Trophoblast cell (in vitro differentiated cells and primary cell): ENCODE measurements at regions not wholly inside any gene's neighbourhood (a gene's known extent, or its start where the extent isn't known, plus 50 kb on each side); places are given as distances from the start of the nearest gene placed in this dataset.
"Not testable (repeated sequence)": the region's sequence is repeated elsewhere in the genome, so short reads cannot be mapped to it uniquely, and the experiment has no call there.

Experiments
- DNase-seq, 2 donors: peaks; one replicate each; pipeline ENCODE4 v3.0.0-alpha.2; 2016
- H2AFZ ChIP-seq: 2 replicates; pipeline ENCODE4 v1.6.1; 2013; ENCODE audit warnings: low read length, moderate library complexity, mild to moderate bottlenecking; ENCODE audit not compliant: insufficient read depth, poor library complexity
- H2AK5ac ChIP-seq: 2 replicates; pipeline ENCODE4 v1.6.1; 2013; ENCODE audit warnings: mild to moderate bottlenecking, low read length
- H2BK120ac ChIP-seq: 2 replicates; pipeline ENCODE4 v1.6.1; 2013; ENCODE audit warnings: low read length, mild to moderate bottlenecking, moderate library complexity; ENCODE audit not compliant: insufficient read depth, poor library complexity
- H2BK12ac ChIP-seq: 2 replicates; pipeline ENCODE4 v1.6.1; 2013; ENCODE audit warnings: mild to moderate bottlenecking, low read length, moderate library complexity
- H2BK5ac ChIP-seq: 2 replicates; pipeline ENCODE4 v1.6.1; 2013; ENCODE audit warnings: low read length, low read depth, moderate library complexity, mild to moderate bottlenecking; ENCODE audit not compliant: poor library complexity
- H3K14ac ChIP-seq: 2 replicates; pipeline ENCODE4 v1.6.1; 2013; ENCODE audit warnings: mild to moderate bottlenecking, low read length
- H3K18ac ChIP-seq: 2 replicates; pipeline ENCODE4 v1.6.1; 2013; ENCODE audit warnings: mild to moderate bottlenecking, low read length
- H3K23ac ChIP-seq: 2 replicates; pipeline ENCODE4 v1.6.1; 2013; ENCODE audit warnings: low read length
- H3K27ac ChIP-seq: 2 replicates; pipeline ENCODE4 v1.5.1; 2013; ENCODE audit warnings: low read depth, mild to moderate bottlenecking, inconsistent platforms, low read length, moderate library complexity
- H3K27me3 ChIP-seq: 2 replicates; pipeline ENCODE4 v1.6.1; 2013; ENCODE audit warnings: inconsistent platforms, mild to moderate bottlenecking, low read length, moderate library complexity; ENCODE audit not compliant: insufficient read depth
- H3K36me3 ChIP-seq, 2 experiments: 1 replicate in 1 of 2; 2 replicates in 1 of 2; pipeline ENCODE4 v1.6.1; 2013; ENCODE audit warnings: low read length in 2 of 2, mild to moderate bottlenecking in 2 of 2, moderate library complexity in 1 of 2; ENCODE audit not compliant: insufficient read depth in 2 of 2, control insufficient read depth in 1 of 2
- H3K4ac ChIP-seq: 2 replicates; pipeline ENCODE4 v1.6.1; 2013; ENCODE audit warnings: low read depth, mild to moderate bottlenecking, low read length, moderate library complexity
- H3K4me1 ChIP-seq, 2 experiments: 1 replicate in 1 of 2; 2 replicates in 1 of 2; pipeline ENCODE4 v1.6.1; 2013; ENCODE audit warnings: low read length in 2 of 2, mild to moderate bottlenecking in 2 of 2, moderate library complexity in 1 of 2; ENCODE audit not compliant: insufficient read depth in 2 of 2, control insufficient read depth in 1 of 2
- H3K4me2 ChIP-seq: 2 replicates; pipeline ENCODE4 v1.6.1; 2013; ENCODE audit warnings: inconsistent platforms, mild to moderate bottlenecking, low read length, moderate library complexity
- H3K4me3 ChIP-seq: 2 replicates; pipeline ENCODE4 v1.5.1; 2013; ENCODE audit warnings: mild to moderate bottlenecking, low read depth, low read length, inconsistent platforms
- H3K79me1 ChIP-seq: one replicate; pipeline ENCODE4 v1.6.1; 2013; ENCODE audit warnings: low read length
- H3K79me2 ChIP-seq: 2 replicates; pipeline ENCODE4 v1.6.1; 2013; ENCODE audit warnings: low read length, mild to moderate bottlenecking; ENCODE audit not compliant: control insufficient read depth, insufficient read depth, poor library complexity
- H3K9ac ChIP-seq: 2 replicates; pipeline ENCODE4 v1.6.1; 2013; ENCODE audit warnings: mild to moderate bottlenecking, low read length
- H3K9me3 ChIP-seq: 2 replicates; pipeline ENCODE4 v1.6.1; 2013; ENCODE audit warnings: low read depth, mild to moderate bottlenecking, control low read depth, inconsistent platforms, low read length; ENCODE audit not compliant: insufficient read depth
- H4K12ac ChIP-seq: 2 replicates; pipeline ENCODE4 v1.6.1; 2013; ENCODE audit warnings: low read depth, mild to moderate bottlenecking, low read length, moderate library complexity
- H4K8ac ChIP-seq: 2 replicates; pipeline ENCODE4 v1.6.1; 2013; ENCODE audit warnings: low read depth, mild to moderate bottlenecking, low read length, moderate library complexity
- H4K91ac ChIP-seq: one replicate; pipeline ENCODE4 v1.6.1; 2013; ENCODE audit warnings: low read depth, mild to moderate bottlenecking, low read length, moderate library complexity
- WGBS: extraction: QIAGEN DNeasy Blood & Tissue Kit; methylation state at CpG from one replicate; pipeline ENCODE4 v1.1.7; 2013; ENCODE audit warnings: missing lambda C conversion rate; ENCODE audit not compliant: insufficient read length, insufficient coverage; ENCODE audit errors: extremely low coverage; 5-methylcytosine and 5-hydroxymethylcytosine counted together

DNA sequence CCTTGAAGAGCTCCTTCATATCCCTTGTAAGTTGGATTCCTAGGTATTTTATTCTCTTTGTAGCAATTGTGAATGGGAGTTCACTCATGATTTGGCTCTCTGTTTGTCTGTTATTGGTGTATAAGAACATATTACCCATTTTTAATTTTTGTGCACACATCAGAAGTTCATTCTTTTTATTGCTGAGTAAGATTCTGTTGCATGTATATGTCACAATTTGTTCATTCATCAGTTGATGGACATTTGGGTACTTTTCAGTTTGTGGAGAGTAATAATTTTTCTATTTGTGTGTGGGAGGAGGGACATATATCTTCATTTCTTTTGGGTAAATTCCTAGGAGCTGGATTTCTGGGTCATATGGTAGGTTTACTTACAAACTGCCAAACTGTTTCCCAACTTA, 125.9 kb downstream of the TANC2 start:
- H4K91ac ChIP-seq, DNase-seq, H3K79me2 ChIP-seq, H3K23ac ChIP-seq, H3K27me3 ChIP-seq, H2AFZ ChIP-seq, H4K8ac ChIP-seq, H3K4me1 ChIP-seq, H2AK5ac ChIP-seq, H3K18ac ChIP-seq, H2BK120ac ChIP-seq, H3K4me3 ChIP-seq, H4K12ac ChIP-seq, H3K4ac ChIP-seq, H2BK5ac ChIP-seq, H3K9me3 ChIP-seq, H2BK12ac ChIP-seq, H3K4me2 ChIP-seq, H3K14ac ChIP-seq, H3K79me1 ChIP-seq, H3K36me3 ChIP-seq, H3K27ac ChIP-seq, H3K9ac ChIP-seq: not testable (repeated sequence)

GRCh38 chr17:63094631-63095030, 128.6 kb downstream of the TANC2 start:
- Histone ChIP-seq H3K4me3 (no peak overlapping the region), H4K8ac (no peak overlapping the region), H2AFZ (no peak overlapping the region), H3K36me3 (peaks cover 0 to 5% of the 10 kb centered on the region in 2 experiments), H3K79me2 (peaks cover 4% of the 10 kb centered on the region), H3K4me2 (no peak overlapping the region), H3K9ac (no peak overlapping the region), H3K27me3 (no peaks in the 10 kb centered on the region), H3K79me1 (no peaks in the 10 kb centered on the region), H3K4me1 (peaks cover 2 to 4% of the 10 kb centered on the region in 2 experiments), H3K4ac (peak overlapping the region; percentile 4), H2AK5ac (no peak overlapping the region), H2BK12ac (no peak overlapping the region), H3K14ac (no peak overlapping the region), H2BK120ac (no peak overlapping the region), H3K27ac (no peak overlapping the region), H4K91ac (no peak overlapping the region), H2BK5ac (no peak overlapping the region), H3K18ac (no peak overlapping the region), H4K12ac (no peak overlapping the region), H3K23ac (no peak overlapping the region), H3K9me3 (no peaks in the 10 kb centered on the region)
- no CpG with 5 or more reads among the region's 3 CpGs for WGBS
- no peak for DNase-seq

- peaks cover 4% of the 10 kb centered on the region for H3K79me2 ChIP-seq
- no peak overlapping the region for H2AK5ac ChIP-seq
- H2BK5ac ChIP-seq, result no peak overlapping the region
- no peak overlapping the region for H4K91ac ChIP-seq
- H3K79me1 ChIP-seq, result no peaks in the 10 kb centered on the region
- DNase-seq, result no peak
- WGBS, result no CpG with 5 or more reads among the region's 1 CpG
- peaks cover 0 to 3% of the 10 kb centered on the region in 2 experiments for H3K36me3 ChIP-seq
- no peak overlapping the region for H3K14ac ChIP-seq
- no peak overlapping the region for H3K4me3 ChIP-seq
- H2BK12ac ChIP-seq, result no peak overlapping the region
- no peak overlapping the region for H3K9ac ChIP-seq
- H3K27me3 ChIP-seq, result no peaks in the 10 kb centered on the region
- no peak overlapping the region for H3K18ac ChIP-seq
- H2BK120ac ChIP-seq, result no peak overlapping the region
- H3K4me1 ChIP-seq, result peaks cover 2 to 4% of the 10 kb centered on the region in 2 experiments
- H2AFZ ChIP-seq, result no peak overlapping the region
- H3K23ac ChIP-seq, result no peak overlapping the region
- no peak overlapping the region for H3K27ac ChIP-seq
- H3K9me3 ChIP-seq, result no peaks in the 10 kb centered on the region
- H3K4me2 ChIP-seq, result no peak overlapping the region
- H4K12ac ChIP-seq, result no peak overlapping the region
- peak overlapping the region; percentile 24 for H3K4ac ChIP-seq
- no peak overlapping the region for H4K8ac ChIP-seq
Measured at GRCh38 chr17:63095459-63095858, 129.4 kb downstream of the TANC2 start.

GRCh38 chr17:63095879-63096278, 129.8 kb downstream of the TANC2 start:
- Histone ChIP-seq H3K23ac (no peak overlapping the region), H3K36me3 (peaks cover 0 to 3% of the 10 kb centered on the region in 2 experiments)
- no CpG with 5 or more reads among the region's 1 CpG for WGBS

More at GRCh38 chr17:63095879-63096278, 129.8 kb downstream of the TANC2 start:
- no peak overlapping the region for H2BK120ac ChIP-seq
- peaks cover 2 to 4% of the 10 kb centered on the region in 2 experiments for H3K4me1 ChIP-seq
- no peak overlapping the region for H3K18ac ChIP-seq
- DNase-seq, result no peak
- H3K9me3 ChIP-seq, result no peaks in the 10 kb centered on the region
- no peaks in the 10 kb centered on the region for H3K27me3 ChIP-seq
- no peaks in the 10 kb centered on the region for H3K79me1 ChIP-seq
- H3K4ac ChIP-seq, result no peak overlapping the region
- no peak overlapping the region for H4K12ac ChIP-seq
- H2BK12ac ChIP-seq, result no peak overlapping the region
- H3K79me2 ChIP-seq, result peaks cover 4% of the 10 kb centered on the region
- H3K4me3 ChIP-seq, result no peak overlapping the region
- no peak overlapping the region for H3K4me2 ChIP-seq
- H4K91ac ChIP-seq, result no peak overlapping the region
- H4K8ac ChIP-seq, result no peak overlapping the region
- H3K14ac ChIP-seq, result no peak overlapping the region
- H3K27ac ChIP-seq, result no peak overlapping the region
- no peak overlapping the region for H2BK5ac ChIP-seq
- H2AK5ac ChIP-seq, result no peak overlapping the region
- no peak overlapping the region for H3K9ac ChIP-seq
- H2AFZ ChIP-seq, result no peak overlapping the region
